ENCODE measurements at regions not wholly inside any gene's neighbourhood (a gene's known extent, or its start where the extent isn't known, plus 50 kb on each side); places are given as distances from the start of the nearest gene placed in this dataset.

DNA sequence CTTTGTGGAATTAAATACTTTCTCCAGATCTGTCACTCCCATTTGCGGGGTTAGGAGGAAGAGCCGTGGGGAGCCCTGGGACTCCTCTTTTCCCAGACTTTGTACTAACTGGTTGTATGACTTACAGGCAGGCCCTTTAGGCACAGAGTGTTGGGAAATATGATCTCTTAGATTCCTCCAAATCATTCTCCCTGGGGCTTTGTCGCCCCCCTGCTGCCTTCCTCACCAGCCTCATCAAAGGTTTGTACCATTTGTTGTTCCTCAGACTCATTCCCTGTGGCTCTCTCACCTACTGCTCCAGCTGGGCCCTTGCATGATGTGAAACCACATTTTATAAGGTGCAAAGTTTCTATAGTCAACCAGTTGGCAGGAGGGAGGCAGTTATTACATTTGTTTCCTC, 56.4 kb downstream of the CRYGS start:
- H3K27me3 ChIP-seq (ENCODE audit: control insufficient read depth, insufficient read depth, low read length): no peaks in the 10 kb centered on the region
- H3K9ac ChIP-seq (ENCODE audit: low read length): no peak overlapping the region
- H3K9me3 ChIP-seq (ENCODE audit: control insufficient read depth, low read depth, low read length): no peaks in the 10 kb centered on the region

DNA sequence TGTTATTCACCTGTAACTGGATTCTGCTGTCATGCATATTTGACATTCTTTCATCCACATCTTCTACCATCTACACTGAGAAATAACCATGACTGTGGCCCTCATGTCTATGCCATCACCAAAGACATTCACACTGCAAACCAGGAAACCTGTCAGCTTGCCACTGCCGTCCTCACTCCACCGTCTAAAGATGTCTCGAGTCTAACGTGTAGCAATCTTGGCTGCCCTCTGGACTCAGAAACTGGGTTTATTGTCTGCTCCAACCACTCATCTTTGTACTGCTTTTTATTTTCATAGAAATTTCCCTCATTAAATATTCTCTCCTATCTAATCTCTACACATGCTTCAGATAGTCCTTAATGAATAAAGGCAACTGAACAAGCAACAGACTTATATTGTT, 57.1 kb downstream of the CRYGS start:
- H3K27ac ChIP-seq (ENCODE audit: low read length): no peak overlapping the region
- H3K36me3 ChIP-seq (ENCODE audit: control insufficient read depth, low read depth, low read length): no peaks in the 10 kb centered on the region
- H3K27me3 ChIP-seq (ENCODE audit: control insufficient read depth, insufficient read depth, low read length): no peaks in the 10 kb centered on the region
- no peaks in the 10 kb centered on the region for H3K9me3 ChIP-seq (ENCODE audit: control insufficient read depth, low read depth, low read length)
- no peaks in the 10 kb centered on the region for H3K4me1 ChIP-seq (ENCODE audit: control insufficient read depth, low read depth, low read length)
- no peak overlapping the region for H3K4me3 ChIP-seq (ENCODE audit: low read length)
- no peak overlapping the region for H3K9ac ChIP-seq (ENCODE audit: low read length)

More for the DNA sequence above, 56.4 kb downstream of the CRYGS start:
- no peak overlapping the region for H3K4me3 ChIP-seq (ENCODE audit: low read length)
- H3K27ac ChIP-seq (ENCODE audit: low read length): no peak overlapping the region
- H3K36me3 ChIP-seq (ENCODE audit: control insufficient read depth, low read depth, low read length): no peaks in the 10 kb centered on the region
- no peaks in the 10 kb centered on the region for H3K4me1 ChIP-seq (ENCODE audit: control insufficient read depth, low read depth, low read length)

DNA sequence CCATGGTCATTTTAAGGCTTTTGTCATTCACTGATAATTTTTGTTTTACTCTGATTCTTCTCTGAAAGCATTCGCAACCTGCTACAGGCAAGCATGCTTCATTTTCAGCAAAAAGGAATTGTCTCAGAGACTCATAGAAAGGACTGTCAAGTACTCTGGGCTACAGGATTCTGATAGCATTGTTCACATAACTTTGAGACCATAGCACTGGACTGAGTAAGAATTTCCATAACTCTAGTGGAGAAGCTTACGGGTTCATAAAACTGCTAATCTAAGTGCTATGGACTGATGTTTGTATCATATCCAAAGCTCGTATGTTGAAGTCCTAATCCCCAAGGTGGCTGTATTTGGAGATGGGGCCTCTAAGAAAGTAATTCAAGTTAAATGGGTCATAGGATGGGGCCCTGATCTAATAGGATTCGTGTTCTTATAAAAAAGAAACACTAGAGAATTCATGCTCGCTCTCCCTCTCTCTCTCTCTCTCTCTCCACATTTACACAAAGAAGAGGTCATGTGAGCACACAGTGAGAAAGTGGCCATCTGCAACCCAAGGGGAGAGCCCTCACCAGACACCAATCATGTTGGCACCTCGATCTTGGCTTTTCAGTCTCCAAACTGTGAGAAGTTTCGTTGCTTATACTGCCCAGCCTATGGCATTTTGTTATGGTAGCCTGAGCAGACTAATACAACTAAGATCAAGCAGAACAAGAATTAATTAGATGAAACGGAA, 60.4 kb downstream of the CRYGS start:
- H3K9me3 ChIP-seq (ENCODE audit: control insufficient read depth, low read depth, low read length): no peaks in the 10 kb centered on the region
- no peak overlapping the region for H3K27ac ChIP-seq (ENCODE audit: low read length)
- no peaks in the 10 kb centered on the region for H3K27me3 ChIP-seq (ENCODE audit: control insufficient read depth, insufficient read depth, low read length)
- no peaks in the 10 kb centered on the region for H3K4me1 ChIP-seq (ENCODE audit: control insufficient read depth, low read depth, low read length)
- H3K36me3 ChIP-seq (ENCODE audit: control insufficient read depth, low read depth, low read length): no peaks in the 10 kb centered on the region
- H3K4me3 ChIP-seq (ENCODE audit: low read length): no peak overlapping the region
- H3K9ac ChIP-seq (ENCODE audit: low read length): no peak overlapping the region

DNA sequence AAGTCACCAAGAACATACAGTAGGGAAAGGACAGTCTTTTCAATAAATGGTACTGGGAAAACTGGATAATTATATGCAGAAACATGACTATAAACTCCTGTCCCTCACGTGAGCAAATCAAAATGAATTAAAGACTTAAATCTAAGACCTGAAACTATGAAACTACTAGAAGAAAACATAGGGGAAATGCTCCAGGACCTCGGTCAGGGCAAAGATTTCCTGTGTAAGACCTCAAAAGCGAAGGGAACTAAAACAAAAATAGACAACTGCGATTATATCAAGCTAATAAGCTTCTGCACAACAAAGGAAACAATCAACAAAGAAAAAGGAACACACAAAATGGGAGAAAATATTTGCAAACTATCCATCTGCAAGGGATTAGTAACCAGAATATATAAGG, 62.7 kb downstream of the CRYGS start:
- Histone ChIP-seq H3K9ac (ENCODE audit: low read length) (no peak overlapping the region), H3K4me3 (ENCODE audit: low read length) (no peak overlapping the region), H3K4me1 (ENCODE audit: control insufficient read depth, low read depth, low read length) (no peaks in the 10 kb centered on the region), H3K36me3 (ENCODE audit: control insufficient read depth, low read depth, low read length) (no peaks in the 10 kb centered on the region), H3K9me3 (ENCODE audit: control insufficient read depth, low read depth, low read length) (no peaks in the 10 kb centered on the region), H3K27ac (ENCODE audit: low read length) (no peak overlapping the region), H3K27me3 (ENCODE audit: control insufficient read depth, insufficient read depth, low read length) (no peaks in the 10 kb centered on the region)

DNA sequence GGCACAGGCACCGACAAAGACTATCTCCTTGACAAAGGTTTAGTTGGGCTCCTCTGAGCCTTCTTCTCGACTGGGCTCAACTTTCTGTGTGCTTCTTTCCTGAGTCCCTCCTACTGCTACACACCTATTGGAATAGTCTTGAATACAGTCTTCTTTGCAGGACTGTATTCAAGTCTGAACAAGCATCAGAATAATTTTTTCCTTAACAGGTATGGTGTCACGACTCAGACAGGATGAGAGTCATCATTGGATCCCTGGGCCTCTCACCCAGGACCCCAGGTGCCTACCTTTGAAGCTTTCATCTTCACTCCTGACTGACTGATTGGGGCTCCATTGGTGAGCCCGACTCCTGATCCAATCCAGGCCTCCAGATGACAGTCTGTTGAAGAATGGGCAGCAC, 66.3 kb downstream of the CRYGS start:
- Histone ChIP-seq H3K4me1 (ENCODE audit: control insufficient read depth, low read depth, low read length) (no peaks in the 10 kb centered on the region), H3K36me3 (ENCODE audit: control insufficient read depth, low read depth, low read length) (no peaks in the 10 kb centered on the region), H3K9ac (ENCODE audit: low read length) (no peak overlapping the region), H3K27me3 (ENCODE audit: control insufficient read depth, insufficient read depth, low read length) (no peaks in the 10 kb centered on the region), H3K4me3 (ENCODE audit: low read length) (no peak overlapping the region), H3K27ac (ENCODE audit: low read length) (no peak overlapping the region), H3K9me3 (ENCODE audit: control insufficient read depth, low read depth, low read length) (no peaks in the 10 kb centered on the region)

DNA sequence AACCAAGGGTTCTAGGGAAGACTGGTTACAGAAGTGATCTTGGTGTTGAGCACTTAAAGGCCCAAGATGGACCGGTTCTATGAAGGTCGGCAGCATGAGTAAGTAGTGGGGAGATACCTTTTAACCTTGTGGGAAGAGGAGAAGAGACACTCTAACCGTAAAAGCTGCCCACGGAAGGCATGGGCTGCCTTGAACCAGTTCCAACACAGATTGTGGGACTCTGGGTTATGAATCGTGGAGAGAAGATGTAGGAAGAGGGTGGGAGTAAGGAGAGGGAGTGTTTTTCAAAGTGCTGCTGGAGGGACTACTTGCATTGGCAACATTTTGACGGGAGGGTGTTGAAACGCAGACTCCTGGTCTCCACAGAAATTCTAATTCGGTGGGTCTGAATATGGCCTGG, 67.1 kb downstream of the CRYGS start:
- H3K4me1 ChIP-seq (ENCODE audit: control insufficient read depth, low read depth, low read length): no peaks in the 10 kb centered on the region
- no peak overlapping the region for H3K4me3 ChIP-seq (ENCODE audit: low read length)
- H3K27ac ChIP-seq (ENCODE audit: low read length): no peak overlapping the region
- no peaks in the 10 kb centered on the region for H3K36me3 ChIP-seq (ENCODE audit: control insufficient read depth, low read depth, low read length)
- no peaks in the 10 kb centered on the region for H3K9me3 ChIP-seq (ENCODE audit: control insufficient read depth, low read depth, low read length)
- no peaks in the 10 kb centered on the region for H3K27me3 ChIP-seq (ENCODE audit: control insufficient read depth, insufficient read depth, low read length)
- H3K9ac ChIP-seq (ENCODE audit: low read length): no peak overlapping the region

GRCh38 chr3:186476541-186476940, 67.6 kb downstream of the CRYGS start:
- no peak overlapping the region for H3K9ac ChIP-seq (ENCODE audit: low read length)
- no peaks in the 10 kb centered on the region for H3K36me3 ChIP-seq (ENCODE audit: control insufficient read depth, low read depth, low read length)
- no peaks in the 10 kb centered on the region for H3K27me3 ChIP-seq (ENCODE audit: control insufficient read depth, insufficient read depth, low read length)
- H3K4me1 ChIP-seq (ENCODE audit: control insufficient read depth, low read depth, low read length): no peaks in the 10 kb centered on the region
- H3K9me3 ChIP-seq (ENCODE audit: control insufficient read depth, low read depth, low read length): no peaks in the 10 kb centered on the region
- no peak overlapping the region for H3K27ac ChIP-seq (ENCODE audit: low read length)
- H3K4me3 ChIP-seq (ENCODE audit: low read length): no peak overlapping the region

- Histone ChIP-seq H3K27me3 (ENCODE audit: control insufficient read depth, insufficient read depth, low read length) (no peaks in the 10 kb centered on the region), H3K36me3 (ENCODE audit: control insufficient read depth, low read depth, low read length) (no peaks in the 10 kb centered on the region), H3K4me1 (ENCODE audit: control insufficient read depth, low read depth, low read length) (no peaks in the 10 kb centered on the region), H3K9ac (ENCODE audit: low read length) (no peak overlapping the region), H3K9me3 (ENCODE audit: control insufficient read depth, low read depth, low read length) (no peaks in the 10 kb centered on the region), H3K4me3 (ENCODE audit: low read length) (no peak overlapping the region), H3K27ac (ENCODE audit: low read length) (no peak overlapping the region)
Observed at GRCh38 chr3:186476044-186476468, 68.1 kb downstream of the CRYGS start.

DNA sequence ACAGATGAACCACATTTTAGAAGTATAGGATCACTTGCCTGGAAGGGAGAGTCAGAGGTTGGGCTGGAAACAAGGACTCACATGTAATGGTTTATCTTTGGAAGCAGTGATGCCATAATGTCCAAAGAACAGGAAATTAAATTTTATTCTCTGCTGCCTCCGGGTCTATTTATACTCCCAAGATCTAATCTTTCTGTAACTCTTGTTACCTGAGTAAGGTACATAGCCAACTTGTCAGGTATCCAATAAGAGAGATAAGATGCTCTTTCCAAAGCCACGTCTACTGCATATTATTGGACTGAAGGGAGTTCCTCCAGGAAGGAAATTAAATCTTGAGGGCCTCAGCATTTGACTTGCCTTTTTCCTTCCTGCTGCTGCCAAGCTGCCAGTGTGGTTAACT, 71.0 kb downstream of the CRYGS start:
- H3K36me3 ChIP-seq (ENCODE audit: control insufficient read depth, low read depth, low read length): no peaks in the 10 kb centered on the region
- no peaks in the 10 kb centered on the region for H3K27me3 ChIP-seq (ENCODE audit: control insufficient read depth, insufficient read depth, low read length)
- no peak overlapping the region for H3K9ac ChIP-seq (ENCODE audit: low read length)
- no peaks in the 10 kb centered on the region for H3K4me1 ChIP-seq (ENCODE audit: control insufficient read depth, low read depth, low read length)
- H3K27ac ChIP-seq (ENCODE audit: low read length): no peak overlapping the region
- no peaks in the 10 kb centered on the region for H3K9me3 ChIP-seq (ENCODE audit: control insufficient read depth, low read depth, low read length)
- H3K4me3 ChIP-seq (ENCODE audit: low read length): no peak overlapping the region

DNA sequence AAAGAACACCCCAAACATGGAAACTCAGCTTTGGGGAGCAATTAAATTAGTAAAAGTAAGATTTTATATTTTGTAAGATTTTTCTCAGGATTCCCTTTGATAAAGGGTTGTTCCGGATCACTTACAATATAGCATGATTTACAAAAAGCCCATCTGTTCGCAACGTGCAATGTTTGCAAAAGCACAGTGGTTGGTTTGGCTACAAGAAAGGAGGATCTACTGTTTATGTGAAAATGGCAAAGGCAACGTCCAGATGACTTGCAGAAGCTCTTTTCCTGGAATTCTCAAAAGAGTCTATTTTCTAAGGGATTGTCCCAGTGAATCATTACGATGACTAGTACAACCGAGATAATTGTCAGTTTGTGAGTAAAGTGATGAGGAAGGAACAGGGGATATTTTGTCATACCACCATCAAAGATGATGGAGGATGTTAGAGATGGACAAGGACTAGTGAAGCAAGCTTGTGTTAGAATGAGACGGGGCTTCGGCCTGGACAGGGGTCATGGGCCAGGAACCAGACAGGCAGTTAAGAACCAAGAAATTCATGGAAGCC, 71.6 kb downstream of the CRYGS start:
- Histone ChIP-seq H3K4me1 (ENCODE audit: control insufficient read depth, low read depth, low read length) (no peaks in the 10 kb centered on the region), H3K27ac (ENCODE audit: low read length) (no peak overlapping the region), H3K27me3 (ENCODE audit: control insufficient read depth, insufficient read depth, low read length) (no peaks in the 10 kb centered on the region), H3K9ac (ENCODE audit: low read length) (no peak overlapping the region), H3K9me3 (ENCODE audit: control insufficient read depth, low read depth, low read length) (no peaks in the 10 kb centered on the region), H3K4me3 (ENCODE audit: low read length) (no peak overlapping the region), H3K36me3 (ENCODE audit: control insufficient read depth, low read depth, low read length) (no peaks in the 10 kb centered on the region)

- H3K4me3 ChIP-seq (ENCODE audit: low read length): no peak overlapping the region
- no peak overlapping the region for H3K9ac ChIP-seq (ENCODE audit: low read length)
- H3K9me3 ChIP-seq (ENCODE audit: control insufficient read depth, low read depth, low read length): no peaks in the 10 kb centered on the region
- no peak overlapping the region for H3K27ac ChIP-seq (ENCODE audit: low read length)
- H3K36me3 ChIP-seq (ENCODE audit: control insufficient read depth, low read depth, low read length): no peaks in the 10 kb centered on the region
- no peaks in the 10 kb centered on the region for H3K4me1 ChIP-seq (ENCODE audit: control insufficient read depth, low read depth, low read length)
- no peaks in the 10 kb centered on the region for H3K27me3 ChIP-seq (ENCODE audit: control insufficient read depth, insufficient read depth, low read length)
Observed at GRCh38 chr3:186471771-186472170, 72.4 kb downstream of the CRYGS start.

GRCh38 chr3:186469525-186469924, 74.7 kb downstream of the CRYGS start:
- no peaks in the 10 kb centered on the region for H3K36me3 ChIP-seq (ENCODE audit: control insufficient read depth, low read depth, low read length)
- no peak overlapping the region for H3K27ac ChIP-seq (ENCODE audit: low read length)

More at GRCh38 chr3:186469525-186469924, 74.7 kb downstream of the CRYGS start:
- Histone ChIP-seq H3K9ac (ENCODE audit: low read length) (no peak overlapping the region), H3K4me1 (ENCODE audit: control insufficient read depth, low read depth, low read length) (no peaks in the 10 kb centered on the region), H3K9me3 (ENCODE audit: control insufficient read depth, low read depth, low read length) (no peaks in the 10 kb centered on the region), H3K27me3 (ENCODE audit: control insufficient read depth, insufficient read depth, low read length) (no peaks in the 10 kb centered on the region), H3K4me3 (ENCODE audit: low read length) (no peak overlapping the region)
